Endodermal cell (in vitro differentiated cells): ENCODE measurements at regions not wholly inside any gene's neighbourhood (a gene's known extent, or its start where the extent isn't known, plus 50 kb on each side); places are given as distances from the start of the nearest gene placed in this dataset.

Experiments
- DNase-seq: peaks from one replicate; pipeline ENCODE4 v3.0.0-alpha.2; 2017
- H3K27ac ChIP-seq: 2 replicates; pipeline ENCODE4 v1.5.1; 2013; ENCODE audit warnings: mild to moderate bottlenecking, low read depth, low read length, moderate library complexity
- H3K27me3 ChIP-seq: 2 replicates; pipeline ENCODE4 v1.6.1; 2013; ENCODE audit warnings: mild to moderate bottlenecking, low read length, moderate library complexity; ENCODE audit not compliant: insufficient read depth, control insufficient read depth, poor library complexity, severe bottlenecking
- H3K36me3 ChIP-seq: 2 replicates; pipeline ENCODE4 v1.7.0; 2013; ENCODE audit warnings: mild to moderate bottlenecking, low read length, moderate library complexity; ENCODE audit not compliant: control insufficient read depth, insufficient read depth
- H3K4me1 ChIP-seq: one replicate; pipeline ENCODE4 v1.7.0; 2013; ENCODE audit warnings: low read length; ENCODE audit not compliant: control insufficient read depth, insufficient read depth
- H3K4me3 ChIP-seq: 2 replicates; pipeline ENCODE4 v1.5.1; 2013; ENCODE audit warnings: mild to moderate bottlenecking, low read length, moderate library complexity
- H3K9ac ChIP-seq: 2 replicates; pipeline ENCODE4 v1.6.1; 2013; ENCODE audit warnings: mild to moderate bottlenecking, low read length, moderate library complexity; ENCODE audit not compliant: poor library complexity, severe bottlenecking; ENCODE audit errors: extremely low read depth
- H3K9me3 ChIP-seq: 2 replicates; pipeline ENCODE4 v1.6.1; 2013; ENCODE audit warnings: mild to moderate bottlenecking, low read length, moderate library complexity; ENCODE audit not compliant: control insufficient read depth
- H3K27ac Mint-ChIP-seq: 2 replicates; pipeline ENCODE4 v1.8.0; 2020; ENCODE audit warnings: mixed read lengths
- H3K27me3 Mint-ChIP-seq: 2 replicates; pipeline ENCODE4 v1.8.0; 2021; ENCODE audit warnings: mild to moderate bottlenecking, mixed read lengths; ENCODE audit not compliant: insufficient read depth
- H3K36me3 Mint-ChIP-seq: 2 replicates; pipeline ENCODE4 v1.8.0; 2020; ENCODE audit warnings: low read depth, mixed read lengths
- H3K4me1 Mint-ChIP-seq: 2 replicates; pipeline ENCODE4 v1.8.0; 2020; ENCODE audit warnings: mixed read lengths
- H3K4me3 Mint-ChIP-seq: 2 replicates; pipeline ENCODE4 v1.8.0; 2020; ENCODE audit warnings: mild to moderate bottlenecking, moderate library complexity, mixed read lengths
- H3K9me3 Mint-ChIP-seq: 2 replicates; pipeline ENCODE4 v1.8.0; 2020; ENCODE audit warnings: mild to moderate bottlenecking, mixed read lengths
- WGBS, 2 experiments: methylation state at CpG; one replicate each; pipeline versions ENCODE4 v1.1.5 to v1.1.7; 2013; ENCODE audit warnings: missing lambda C conversion rate in 2 of 2, mixed read lengths in 1 of 2; ENCODE audit not compliant: insufficient coverage in 1 of 2, insufficient read length in 1 of 2; 5-methylcytosine and 5-hydroxymethylcytosine counted together
- TF ChIP-seq, protein P1 (sequence below): fragments of 200-600 bp; sonication (generic); conservative IDR thresholded peaks from 2 replicates; pipeline ENCODE4 v1.5.0; 2021; ENCODE audit warnings: antibody characterized with exemption, mild to moderate bottlenecking

- Histone ChIP-seq H3K4me3 (peak overlapping the region; percentile 46), H3K9ac (peak overlapping the region; percentile 43), H3K27ac (peak overlapping the region; percentile 95), H3K27me3 (no peaks in the 10 kb centered on the region), H3K9me3 (no peaks in the 10 kb centered on the region), H3K36me3 (no peaks in the 10 kb centered on the region), H3K4me1 (peaks cover 29% of the 10 kb centered on the region)
- WGBS, 2 experiments: 32 to 72% methylated on average over 4 to 6 of the region's 7 CpGs
- DNase-seq: no peak
- Mint-ChIP-seq H3K36me3 (no peaks in the 10 kb centered on the region), H3K27me3 (no peaks in the 10 kb centered on the region), H3K4me3 (peak overlapping the region; percentile 15), H3K27ac (peak overlapping the region; percentile 95), H3K4me1 (peaks cover 71% of the 10 kb centered on the region), H3K9me3 (no peaks in the 10 kb centered on the region)
- TF ChIP-seq, protein P1, sequence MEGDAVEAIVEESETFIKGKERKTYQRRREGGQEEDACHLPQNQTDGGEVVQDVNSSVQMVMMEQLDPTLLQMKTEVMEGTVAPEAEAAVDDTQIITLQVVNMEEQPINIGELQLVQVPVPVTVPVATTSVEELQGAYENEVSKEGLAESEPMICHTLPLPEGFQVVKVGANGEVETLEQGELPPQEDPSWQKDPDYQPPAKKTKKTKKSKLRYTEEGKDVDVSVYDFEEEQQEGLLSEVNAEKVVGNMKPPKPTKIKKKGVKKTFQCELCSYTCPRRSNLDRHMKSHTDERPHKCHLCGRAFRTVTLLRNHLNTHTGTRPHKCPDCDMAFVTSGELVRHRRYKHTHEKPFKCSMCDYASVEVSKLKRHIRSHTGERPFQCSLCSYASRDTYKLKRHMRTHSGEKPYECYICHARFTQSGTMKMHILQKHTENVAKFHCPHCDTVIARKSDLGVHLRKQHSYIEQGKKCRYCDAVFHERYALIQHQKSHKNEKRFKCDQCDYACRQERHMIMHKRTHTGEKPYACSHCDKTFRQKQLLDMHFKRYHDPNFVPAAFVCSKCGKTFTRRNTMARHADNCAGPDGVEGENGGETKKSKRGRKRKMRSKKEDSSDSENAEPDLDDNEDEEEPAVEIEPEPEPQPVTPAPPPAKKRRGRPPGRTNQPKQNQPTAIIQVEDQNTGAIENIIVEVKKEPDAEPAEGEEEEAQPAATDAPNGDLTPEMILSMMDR: no peak
Observed at GRCh38 chr20:53736122-53736756, 142.6 kb upstream of the ZNF217 start.

DNA sequence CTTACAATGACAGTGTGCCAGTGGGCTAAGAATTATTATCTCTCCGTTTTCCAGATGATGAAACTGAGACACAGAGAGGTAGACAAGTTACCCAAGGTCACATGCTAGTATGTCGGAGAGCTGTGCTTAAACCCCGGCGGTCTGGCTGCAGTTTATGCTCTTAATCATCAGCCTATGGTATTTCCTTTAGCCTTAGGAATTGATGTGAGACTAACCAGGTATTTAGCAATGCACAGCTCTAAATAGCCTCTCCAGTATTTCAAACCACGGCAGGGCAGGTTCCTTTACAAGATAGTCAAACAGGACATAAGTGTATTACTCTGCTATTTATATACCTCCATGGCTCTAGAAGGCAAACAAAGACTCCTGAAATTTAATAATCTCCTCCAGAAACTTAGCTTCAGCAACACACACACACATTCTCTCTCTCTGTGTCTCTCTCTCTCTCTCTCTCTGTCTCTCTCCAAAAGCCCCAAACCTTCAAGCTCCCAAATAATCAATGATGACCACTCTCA lies 142.0 kb upstream of the ZNF217 start:
- H3K9me3 Mint-ChIP-seq: no peaks in the 10 kb centered on the region
- no peak for DNase-seq
- 42 to 75% methylated on average over 3 to 5 of the region's 5 CpGs for WGBS, 2 experiments
- no peak overlapping the region for H3K9ac ChIP-seq
- H3K9me3 ChIP-seq: no peaks in the 10 kb centered on the region
- TF ChIP-seq, protein P1: no peak
- no peaks in the 10 kb centered on the region for H3K36me3 ChIP-seq
- peaks cover 28% of the 10 kb centered on the region for H3K4me1 ChIP-seq
- no peak overlapping the region for H3K4me3 ChIP-seq
- H3K27me3 Mint-ChIP-seq: no peaks in the 10 kb centered on the region
- no peaks in the 10 kb centered on the region for H3K36me3 Mint-ChIP-seq
- H3K27me3 ChIP-seq: no peaks in the 10 kb centered on the region
- peak overlapping the region; percentile 95 for H3K27ac ChIP-seq
- peaks cover 66% of the 10 kb centered on the region for H3K4me1 Mint-ChIP-seq
- H3K27ac Mint-ChIP-seq: peak overlapping the region; percentile 95
- H3K4me3 Mint-ChIP-seq: no peak overlapping the region

DNA sequence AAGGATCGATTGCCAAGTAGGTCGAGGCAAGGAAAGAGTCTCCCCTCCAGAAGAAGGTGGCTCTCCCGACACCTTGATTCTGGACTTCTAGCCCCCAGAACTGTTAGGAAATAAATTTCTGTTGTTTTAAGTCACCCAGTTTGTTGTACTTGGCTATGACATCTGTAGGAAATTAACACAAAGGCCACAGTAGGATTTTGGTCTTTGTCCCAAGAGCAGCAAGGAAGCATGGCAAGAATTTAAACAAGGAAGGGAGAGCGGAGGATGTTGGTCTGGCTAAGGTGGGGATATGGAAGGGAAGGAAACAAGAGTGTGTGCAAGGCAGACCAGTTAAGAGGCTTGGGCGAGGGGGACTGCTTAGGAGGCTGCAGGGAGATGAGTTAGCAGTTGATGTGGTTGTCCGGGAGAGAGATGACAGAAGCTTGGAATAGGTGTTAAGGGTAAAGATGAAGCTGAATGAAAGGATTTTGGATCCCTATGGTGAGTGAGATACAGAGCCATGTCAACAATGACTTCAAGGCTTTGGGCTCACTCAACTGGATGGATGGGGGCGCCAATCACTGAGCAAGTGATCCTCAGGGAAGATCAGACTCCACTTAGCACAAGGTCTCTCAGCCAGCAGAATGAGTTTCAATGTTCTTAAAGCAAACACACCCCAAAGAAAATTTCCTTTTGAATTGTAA lies 140.5 kb upstream of the ZNF217 start:
- no peaks in the 10 kb centered on the region for H3K9me3 ChIP-seq
- H3K27ac ChIP-seq: no peak overlapping the region
- H3K27ac Mint-ChIP-seq: peak overlapping the region; percentile 40
- H3K27me3 Mint-ChIP-seq: no peaks in the 10 kb centered on the region
- no peak overlapping the region for H3K4me3 Mint-ChIP-seq
- peak; percentile 78 for DNase-seq
- H3K36me3 Mint-ChIP-seq: no peaks in the 10 kb centered on the region
- no peaks in the 10 kb centered on the region for H3K36me3 ChIP-seq
- TF ChIP-seq, protein P1: no peak
- no peaks in the 10 kb centered on the region for H3K27me3 ChIP-seq
- H3K9ac ChIP-seq: no peak overlapping the region
- no peak overlapping the region for H3K4me3 ChIP-seq
- peaks cover 51% of the 10 kb centered on the region for H3K4me1 Mint-ChIP-seq
- H3K4me1 ChIP-seq: peaks cover 14% of the 10 kb centered on the region
- H3K9me3 Mint-ChIP-seq: no peaks in the 10 kb centered on the region
- WGBS, 2 experiments: 70 to 75% methylated on average over 6 to 7 of the region's 7 CpGs
